HG02610 (cell line): ENCODE measurements at regions not wholly inside any gene's neighbourhood (a gene's known extent, or its start where the extent isn't known, plus 50 kb on each side); places are given as distances from the start of the nearest gene placed in this dataset.
"Not testable (repeated sequence)": the region's sequence is repeated elsewhere in the genome, so short reads cannot be mapped to it uniquely, and the experiment has no call there.

ENCODE experiments used
- ATAC-seq: cut with Tn5 transposase; IDR thresholded peaks from one replicate; pipeline ENCODE4 v1.9.1; 2021; ENCODE audit warnings: mild to moderate bottlenecking, moderate library complexity; ENCODE audit not compliant: unreplicated experiment

GRCh38 chr1:165965857-165966256 is 138.4 kb downstream of the UCK2 start:
- ATAC-seq: peak; percentile 94

- not testable (repeated sequence) for ATAC-seq
Observed at GRCh38 chr1:165969366-165969765, 142.0 kb downstream of the UCK2 start.

GRCh38 chr1:165974598-165975131 is 147.3 kb downstream of the UCK2 start:
- no peak for ATAC-seq

- ATAC-seq: no peak
Observed at GRCh38 chr1:165988275-165988674, 160.9 kb downstream of the UCK2 start.

- no peak for ATAC-seq
Observed at GRCh38 chr1:165988817-165989216, 161.4 kb downstream of the UCK2 start.

GRCh38 chr1:165992533-165992932 is 165.1 kb downstream of the UCK2 start:
- no peak for ATAC-seq

- ATAC-seq: no peak
Observed at GRCh38 chr1:165994107-165994506, 166.7 kb downstream of the UCK2 start.

- ATAC-seq: no peak
Observed at GRCh38 chr1:165999826-166000225, 167.0 kb downstream of the FAM78B start.

GRCh38 chr1:166007176-166007575 is 159.6 kb downstream of the FAM78B start:
- ATAC-seq: no peak

GRCh38 chr1:166013232-166013631 is 153.6 kb downstream of the FAM78B start:
- ATAC-seq: no peak

- ATAC-seq: no peak
Observed at GRCh38 chr1:166017395-166017794, 149.4 kb downstream of the FAM78B start.
